PC-3 (cell line): ENCODE measurements at regions not wholly inside any gene's neighbourhood (a gene's known extent, or its start where the extent isn't known, plus 50 kb on each side); places are given as distances from the start of the nearest gene placed in this dataset.

Source experiments
- EZH2 ChIP-seq: fragments of 300-600 bp; sonication (generic); IDR thresholded peaks from one replicate; pipeline ENCODE4 v1.6.1; 2017; ENCODE audit warnings: antibody characterized with exemption, mild to moderate bottlenecking, low read length; ENCODE audit not compliant: unreplicated experiment
- EZH2phosphoT487 ChIP-seq: fragments of 300-600 bp; sonication (generic); IDR thresholded peaks from 2 replicates; pipeline ENCODE4 v1.6.1; 2018; ENCODE audit warnings: mild to moderate bottlenecking, antibody characterized with exemption, low read length, borderline replicate concordance
- TF ChIP-seq, protein P1 (sequence below): fragments of 300-600 bp; sonication (generic); conservative IDR thresholded peaks from 2 replicates; pipeline ENCODE4 v1.5.1; 2017; ENCODE audit warnings: antibody characterized with exemption, low read depth, mild to moderate bottlenecking, low read length

DNA sequence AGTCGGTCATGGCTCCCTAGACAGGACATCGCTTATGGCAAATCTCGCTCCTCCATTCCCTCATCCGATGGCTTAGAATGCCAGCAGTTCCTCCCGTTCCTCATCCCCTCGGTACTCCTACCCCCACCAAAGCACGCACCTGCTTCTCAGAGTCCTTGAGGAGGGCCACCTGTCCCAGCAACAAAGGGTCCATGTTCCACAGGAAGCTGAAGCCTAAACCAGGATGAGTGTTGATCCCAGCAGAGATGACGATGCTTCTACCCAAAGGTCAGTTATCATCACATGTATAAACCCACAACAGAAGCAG is 111.2 kb downstream of the THBS2 start:
- no peak for TF ChIP-seq EZH2phosphoT487
- TF ChIP-seq, protein P1, sequence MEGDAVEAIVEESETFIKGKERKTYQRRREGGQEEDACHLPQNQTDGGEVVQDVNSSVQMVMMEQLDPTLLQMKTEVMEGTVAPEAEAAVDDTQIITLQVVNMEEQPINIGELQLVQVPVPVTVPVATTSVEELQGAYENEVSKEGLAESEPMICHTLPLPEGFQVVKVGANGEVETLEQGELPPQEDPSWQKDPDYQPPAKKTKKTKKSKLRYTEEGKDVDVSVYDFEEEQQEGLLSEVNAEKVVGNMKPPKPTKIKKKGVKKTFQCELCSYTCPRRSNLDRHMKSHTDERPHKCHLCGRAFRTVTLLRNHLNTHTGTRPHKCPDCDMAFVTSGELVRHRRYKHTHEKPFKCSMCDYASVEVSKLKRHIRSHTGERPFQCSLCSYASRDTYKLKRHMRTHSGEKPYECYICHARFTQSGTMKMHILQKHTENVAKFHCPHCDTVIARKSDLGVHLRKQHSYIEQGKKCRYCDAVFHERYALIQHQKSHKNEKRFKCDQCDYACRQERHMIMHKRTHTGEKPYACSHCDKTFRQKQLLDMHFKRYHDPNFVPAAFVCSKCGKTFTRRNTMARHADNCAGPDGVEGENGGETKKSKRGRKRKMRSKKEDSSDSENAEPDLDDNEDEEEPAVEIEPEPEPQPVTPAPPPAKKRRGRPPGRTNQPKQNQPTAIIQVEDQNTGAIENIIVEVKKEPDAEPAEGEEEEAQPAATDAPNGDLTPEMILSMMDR, result no peak
- no peak for TF ChIP-seq EZH2
